Prostate gland (tissue), 2 donors: ENCODE measurements at regions not wholly inside any gene's neighbourhood (a gene's known extent, or its start where the extent isn't known, plus 50 kb on each side); places are given as distances from the start of the nearest gene placed in this dataset.

ENCODE experiments used
- POLR2A ChIP-seq: fragments of 450-650 bp; IDR thresholded peaks from one replicate; pipeline ENCODE4 v1.6.1; 2016; ENCODE audit warnings: antibody characterized with exemption, mild to moderate bottlenecking
- POLR2AphosphoS5 ChIP-seq: sonication (generic); formaldehyde crosslinking; IDR thresholded peaks from one replicate; pipeline ENCODE4 v1.6.1; 2017; ENCODE audit warnings: antibody characterized with exemption
- TF ChIP-seq, protein P1 (sequence below), 4 experiments: fragments of 200-600 bp in 2 of 4; fragments of 450-650 bp in 2 of 4; sonication (generic) in 2 of 4; IDR thresholded peaks; 1 replicate in 3 of 4; 2 replicates in 1 of 4; pipeline ENCODE4 v1.5.1; 2016 to 2019; ENCODE audit warnings: antibody characterized with exemption in 4 of 4, mild to moderate bottlenecking in 2 of 4, moderate library complexity in 2 of 4

DNA sequence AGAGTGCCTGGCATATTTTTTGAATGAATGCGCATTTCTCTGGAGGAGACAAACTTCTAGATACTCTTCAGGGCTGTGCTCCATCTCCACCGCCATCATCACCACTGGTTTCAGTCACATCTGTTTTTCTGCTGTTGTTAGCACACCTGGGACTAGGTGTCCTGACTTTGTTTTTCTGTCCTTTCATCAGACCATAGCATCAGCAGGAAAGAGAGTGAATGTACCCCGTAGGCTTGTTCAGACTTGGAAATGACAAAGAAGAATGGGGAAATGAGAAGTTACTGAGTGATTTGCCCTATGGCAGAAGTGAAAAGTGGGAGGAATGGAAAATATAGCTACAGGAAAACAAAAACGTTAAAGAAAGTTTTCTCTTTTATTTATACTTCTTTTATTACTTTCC lies 965.2 kb upstream of the FANCL start:
- TF ChIP-seq, protein P1, sequence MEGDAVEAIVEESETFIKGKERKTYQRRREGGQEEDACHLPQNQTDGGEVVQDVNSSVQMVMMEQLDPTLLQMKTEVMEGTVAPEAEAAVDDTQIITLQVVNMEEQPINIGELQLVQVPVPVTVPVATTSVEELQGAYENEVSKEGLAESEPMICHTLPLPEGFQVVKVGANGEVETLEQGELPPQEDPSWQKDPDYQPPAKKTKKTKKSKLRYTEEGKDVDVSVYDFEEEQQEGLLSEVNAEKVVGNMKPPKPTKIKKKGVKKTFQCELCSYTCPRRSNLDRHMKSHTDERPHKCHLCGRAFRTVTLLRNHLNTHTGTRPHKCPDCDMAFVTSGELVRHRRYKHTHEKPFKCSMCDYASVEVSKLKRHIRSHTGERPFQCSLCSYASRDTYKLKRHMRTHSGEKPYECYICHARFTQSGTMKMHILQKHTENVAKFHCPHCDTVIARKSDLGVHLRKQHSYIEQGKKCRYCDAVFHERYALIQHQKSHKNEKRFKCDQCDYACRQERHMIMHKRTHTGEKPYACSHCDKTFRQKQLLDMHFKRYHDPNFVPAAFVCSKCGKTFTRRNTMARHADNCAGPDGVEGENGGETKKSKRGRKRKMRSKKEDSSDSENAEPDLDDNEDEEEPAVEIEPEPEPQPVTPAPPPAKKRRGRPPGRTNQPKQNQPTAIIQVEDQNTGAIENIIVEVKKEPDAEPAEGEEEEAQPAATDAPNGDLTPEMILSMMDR (IDR thresholded peaks at IDR 0.05) = no peak
- TF ChIP-seq POLR2AphosphoS5 (no peak), POLR2A (no peak)
